Keratinocyte (primary cell): ENCODE measurements at regions not wholly inside any gene's neighbourhood (a gene's known extent, or its start where the extent isn't known, plus 50 kb on each side); places are given as distances from the start of the nearest gene placed in this dataset.

Experiments
- EZH2 ChIP-seq: IDR thresholded peaks from one replicate; pipeline ENCODE4 v1.6.1; 2012; ENCODE audit warnings: inconsistent platforms, mild to moderate bottlenecking, low read length, moderate library complexity
- TF ChIP-seq, protein P1 (sequence below), 3 experiments: IDR thresholded peaks in 1 of 3; conservative IDR thresholded peaks in 1 of 3; optimal IDR thresholded peaks in 1 of 3; 2 replicates in 2 of 3; 3 replicates in 1 of 3; pipeline versions ENCODE3 to v1.5.1; 2011; ENCODE audit warnings: low read length in 3 of 3, mild to moderate bottlenecking in 3 of 3, moderate library complexity in 2 of 3, control low read depth in 1 of 3, inconsistent platforms in 1 of 3; ENCODE audit not compliant: insufficient read depth in 2 of 3; ENCODE audit errors: extremely low read depth in 1 of 3

DNA sequence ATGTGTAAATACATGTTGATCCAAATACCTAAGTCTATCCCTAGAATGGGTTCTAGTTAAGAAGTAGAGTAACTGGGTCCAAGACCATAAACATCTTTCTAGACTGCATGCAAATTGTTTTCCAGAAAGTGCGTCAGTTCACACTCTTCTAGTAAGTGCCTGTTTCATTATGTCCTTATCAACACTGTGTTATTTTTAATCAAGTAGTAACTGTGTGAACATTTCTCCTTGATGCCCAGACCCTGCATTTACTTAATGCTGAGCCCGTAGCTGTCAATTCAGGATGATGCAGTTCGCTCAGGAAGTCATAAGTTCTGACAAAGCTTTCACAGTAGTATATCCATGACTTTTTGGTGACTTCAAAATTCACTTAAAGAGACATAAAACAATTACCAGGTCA, 374.8 kb downstream of the OTUD1 start:
- TF ChIP-seq, protein P1, sequence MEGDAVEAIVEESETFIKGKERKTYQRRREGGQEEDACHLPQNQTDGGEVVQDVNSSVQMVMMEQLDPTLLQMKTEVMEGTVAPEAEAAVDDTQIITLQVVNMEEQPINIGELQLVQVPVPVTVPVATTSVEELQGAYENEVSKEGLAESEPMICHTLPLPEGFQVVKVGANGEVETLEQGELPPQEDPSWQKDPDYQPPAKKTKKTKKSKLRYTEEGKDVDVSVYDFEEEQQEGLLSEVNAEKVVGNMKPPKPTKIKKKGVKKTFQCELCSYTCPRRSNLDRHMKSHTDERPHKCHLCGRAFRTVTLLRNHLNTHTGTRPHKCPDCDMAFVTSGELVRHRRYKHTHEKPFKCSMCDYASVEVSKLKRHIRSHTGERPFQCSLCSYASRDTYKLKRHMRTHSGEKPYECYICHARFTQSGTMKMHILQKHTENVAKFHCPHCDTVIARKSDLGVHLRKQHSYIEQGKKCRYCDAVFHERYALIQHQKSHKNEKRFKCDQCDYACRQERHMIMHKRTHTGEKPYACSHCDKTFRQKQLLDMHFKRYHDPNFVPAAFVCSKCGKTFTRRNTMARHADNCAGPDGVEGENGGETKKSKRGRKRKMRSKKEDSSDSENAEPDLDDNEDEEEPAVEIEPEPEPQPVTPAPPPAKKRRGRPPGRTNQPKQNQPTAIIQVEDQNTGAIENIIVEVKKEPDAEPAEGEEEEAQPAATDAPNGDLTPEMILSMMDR (optimal IDR thresholded peaks at IDR 0.05 in 1 of 3, IDR thresholded peaks at IDR 0.05 in 1 of 3, conservative IDR thresholded peaks at IDR 0.05 in 1 of 3; ENCODE audit: extremely low read depth in 1 of 3, insufficient read depth in 2 of 3, low read length in 3 of 3): no peak
- no peak for TF ChIP-seq EZH2
